Dedifferentiated amniotic fluid mesenchymal stem cell (primary cell): ENCODE measurements at regions not wholly inside any gene's neighbourhood (a gene's known extent, or its start where the extent isn't known, plus 50 kb on each side); places are given as distances from the start of the nearest gene placed in this dataset.

Experiments
- DNase-seq: peaks from one replicate; pipeline ENCODE4 v3.0.0-alpha.2; 2016; ENCODE audit errors: extremely low spot score

GRCh38 chr3:96711816-96712215 lies 102.6 kb upstream of the EPHA6 start:
- DNase-seq, result no peak

GRCh38 chr3:96712792-96713191 lies 101.6 kb upstream of the EPHA6 start:
- DNase-seq, result no peak

- no peak for DNase-seq
These were observed 94.5 kb upstream of the EPHA6 start for GRCh38 chr3:96719921-96720320.

- no peak for DNase-seq
These were observed 83.4 kb upstream of the EPHA6 start for GRCh38 chr3:96731031-96731430.

- no peak for DNase-seq
These were observed 80.0 kb upstream of the EPHA6 start for GRCh38 chr3:96734273-96735009.

GRCh38 chr3:96748139-96748538 lies 66.3 kb upstream of the EPHA6 start:
- DNase-seq, result no peak

- no peak for DNase-seq
These were observed 64.2 kb upstream of the EPHA6 start for GRCh38 chr3:96750094-96750767.

- no peak for DNase-seq
These were observed 61.3 kb upstream of the EPHA6 start for GRCh38 chr3:96753124-96753523.

GRCh38 chr3:96754128-96754527 lies 60.3 kb upstream of the EPHA6 start:
- no peak for DNase-seq

- DNase-seq, result no peak
These were observed 58.9 kb upstream of the EPHA6 start for GRCh38 chr3:96755519-96755918.

- DNase-seq, result no peak
These were observed 57.9 kb upstream of the EPHA6 start for GRCh38 chr3:96756516-96756915.

- DNase-seq, result no peak
These were observed 53.4 kb upstream of the EPHA6 start for GRCh38 chr3:96760956-96761355.
